ENCODE measurements at regions not wholly inside any gene's neighbourhood (a gene's known extent, or its start where the extent isn't known, plus 50 kb on each side); places are given as distances from the start of the nearest gene placed in this dataset.
"Not testable (repeated sequence)": the region's sequence is repeated elsewhere in the genome, so short reads cannot be mapped to it uniquely, and the experiment has no call there.

DNA sequence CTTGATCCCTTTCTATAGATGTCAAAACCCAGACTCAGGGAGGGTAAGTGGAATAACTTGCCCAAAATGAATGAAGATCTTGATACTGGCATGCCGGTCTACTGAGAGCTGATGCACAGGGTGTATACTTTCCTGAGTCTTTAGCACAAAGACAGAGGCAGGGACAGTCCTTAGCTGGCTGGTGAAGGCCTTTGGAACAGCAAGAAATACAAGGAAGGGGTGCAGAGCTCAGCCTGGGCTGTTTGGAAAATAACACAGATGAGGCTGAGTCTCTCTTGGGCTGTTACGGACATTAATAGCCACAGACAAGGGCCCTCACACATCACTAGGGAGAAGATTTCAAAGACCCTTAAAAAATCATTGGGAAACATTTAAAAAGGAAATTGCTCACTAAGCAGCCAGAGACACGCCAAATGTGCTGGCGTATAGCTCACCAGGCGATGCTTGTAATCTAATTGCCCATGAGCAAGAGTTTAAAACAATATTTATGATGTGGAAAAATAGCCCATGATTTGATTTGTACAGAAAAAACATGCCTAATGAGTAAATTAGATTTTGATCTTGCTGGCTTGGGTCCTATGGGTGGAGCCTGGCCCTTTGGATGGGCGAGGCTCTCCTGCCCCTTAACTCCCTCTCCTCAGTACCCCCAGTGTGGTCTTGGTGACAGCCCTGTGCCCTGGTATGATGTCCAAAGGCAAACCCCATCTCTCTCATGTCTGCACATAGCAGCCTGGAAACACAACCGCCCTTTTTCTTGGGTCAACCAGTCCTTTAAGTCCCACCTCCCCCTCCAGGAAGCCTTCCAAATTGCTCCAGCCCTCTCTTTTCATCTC is 81.8 kb upstream of the MRPS22 start:
- Histone ChIP-seq H3K9me3 (no peaks in the 10 kb centered on the region), H3K4me1 (no peaks in the 10 kb centered on the region), H3K27me3 (ENCODE audit: low read depth) (no peaks in the 10 kb centered on the region), H3K36me3 (replicated peaks) (no peaks in the 10 kb centered on the region), H3K4me3 (no peak overlapping the region)
- in situ Hi-C loops (cut with MboI; ENCODE audit: low sequenced_read_pairs) = no loop called here
- no peak for DNase-seq (ENCODE audit: low spot score in 2 of 2)

DNA sequence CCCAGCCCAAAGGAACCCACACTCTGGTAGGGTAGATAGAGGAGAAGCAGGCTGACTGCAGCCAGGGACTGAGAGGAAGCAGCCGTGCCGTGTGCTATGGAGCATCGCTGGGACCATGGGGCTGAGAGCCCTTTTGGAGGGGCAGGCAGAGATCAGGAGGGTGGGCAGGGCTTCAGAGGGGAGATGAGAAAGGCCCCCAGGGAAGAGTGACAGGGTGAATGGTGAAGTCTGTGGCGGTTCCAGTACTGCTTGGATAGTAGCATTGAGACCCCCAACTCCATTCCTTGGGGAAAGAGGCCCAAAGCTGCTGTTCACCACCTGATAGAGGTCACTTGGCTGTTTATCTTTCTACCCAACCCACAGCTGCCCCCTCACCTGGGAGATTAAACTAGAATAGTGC is 80.0 kb upstream of the MRPS22 start:
- no peaks in the 10 kb centered on the region for H3K27me3 ChIP-seq (ENCODE audit: low read depth)
- no peak for DNase-seq (ENCODE audit: low spot score in 2 of 2)
- in situ Hi-C loops (cut with MboI; ENCODE audit: low sequenced_read_pairs) = no loop called here
- H3K4me1 ChIP-seq = no peaks in the 10 kb centered on the region
- H3K36me3 ChIP-seq (replicated peaks) = no peaks in the 10 kb centered on the region
- no peak overlapping the region for H3K4me3 ChIP-seq
- H3K9me3 ChIP-seq = no peaks in the 10 kb centered on the region

DNA sequence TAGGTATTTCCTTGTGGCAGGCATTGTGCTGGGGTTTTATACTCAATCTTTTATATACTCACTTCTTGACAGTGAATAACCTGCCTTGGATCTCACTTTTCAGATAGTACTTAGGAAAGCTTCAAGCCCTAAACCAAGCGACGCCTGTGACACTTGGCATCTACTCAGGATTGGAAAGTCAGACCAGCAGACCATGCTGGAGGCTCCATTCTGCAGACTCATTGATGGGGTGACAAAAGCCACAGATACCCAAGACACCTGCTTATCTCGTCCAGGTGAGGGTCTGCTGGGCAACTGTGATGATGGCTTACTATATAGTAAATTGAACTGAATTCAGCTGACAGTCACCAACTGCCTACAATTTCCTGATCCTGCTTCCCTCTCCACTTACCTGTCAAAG is 79.4 kb upstream of the MRPS22 start:
- in situ Hi-C loops (cut with MboI; ENCODE audit: low sequenced_read_pairs) = no loop called here
- no peak for DNase-seq (ENCODE audit: low spot score in 2 of 2)

DNA sequence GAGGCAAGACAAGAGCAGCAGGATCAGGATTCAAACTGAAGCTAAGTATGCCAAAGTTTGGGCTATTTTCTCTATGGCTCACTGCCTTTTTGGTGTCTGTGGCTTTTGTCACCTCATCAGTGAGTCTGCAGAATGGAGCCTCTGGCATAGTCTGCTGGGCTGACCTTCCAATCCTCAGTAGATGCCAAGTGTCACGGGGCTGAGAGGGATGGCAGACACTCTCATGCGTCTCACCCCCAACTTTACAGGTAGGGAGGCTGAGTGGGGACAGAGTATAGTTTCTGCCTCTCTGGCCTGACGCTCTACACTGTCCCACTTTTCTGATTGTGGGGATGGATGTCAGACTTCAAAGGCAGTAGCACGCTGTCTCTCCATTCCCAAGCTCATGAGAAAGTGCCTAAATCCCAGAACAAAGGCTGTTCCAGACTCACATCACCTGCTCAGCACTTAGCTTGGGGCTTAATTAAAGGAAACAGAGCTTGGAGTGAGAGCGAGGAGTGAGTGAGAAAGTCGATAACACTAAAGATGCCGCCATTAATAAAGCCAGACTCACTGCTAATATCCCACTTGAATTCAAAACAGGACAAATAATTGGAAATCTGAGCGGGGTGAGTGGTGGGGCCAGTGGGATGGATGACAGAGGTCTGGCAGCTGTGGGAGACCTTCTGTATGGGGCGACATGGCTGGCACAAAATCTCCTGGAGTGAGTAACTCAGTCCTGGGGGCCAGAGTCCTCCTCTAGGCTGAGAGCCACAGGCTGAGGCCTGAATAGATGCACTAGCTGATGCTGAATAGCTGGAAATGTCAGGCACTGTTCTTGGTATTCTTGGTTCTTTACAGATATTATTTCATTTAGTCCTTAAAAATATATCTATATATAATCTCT is 78.4 kb upstream of the MRPS22 start:
- Histone ChIP-seq H3K27me3 (ENCODE audit: low read depth) (no peaks in the 10 kb centered on the region), H3K4me3 (no peak overlapping the region), H3K4me1 (no peaks in the 10 kb centered on the region), H3K9me3 (no peaks in the 10 kb centered on the region), H3K36me3 (replicated peaks) (no peaks in the 10 kb centered on the region)
- in situ Hi-C loops (cut with MboI; ENCODE audit: low sequenced_read_pairs) = no loop called here
- no peak for DNase-seq (ENCODE audit: low spot score in 2 of 2)

More for the DNA sequence above, 79.4 kb upstream of the MRPS22 start:
- no peaks in the 10 kb centered on the region for H3K4me1 ChIP-seq
- no peaks in the 10 kb centered on the region for H3K9me3 ChIP-seq
- H3K36me3 ChIP-seq (replicated peaks) = no peaks in the 10 kb centered on the region
- no peaks in the 10 kb centered on the region for H3K27me3 ChIP-seq (ENCODE audit: low read depth)
- no peak overlapping the region for H3K4me3 ChIP-seq

DNA sequence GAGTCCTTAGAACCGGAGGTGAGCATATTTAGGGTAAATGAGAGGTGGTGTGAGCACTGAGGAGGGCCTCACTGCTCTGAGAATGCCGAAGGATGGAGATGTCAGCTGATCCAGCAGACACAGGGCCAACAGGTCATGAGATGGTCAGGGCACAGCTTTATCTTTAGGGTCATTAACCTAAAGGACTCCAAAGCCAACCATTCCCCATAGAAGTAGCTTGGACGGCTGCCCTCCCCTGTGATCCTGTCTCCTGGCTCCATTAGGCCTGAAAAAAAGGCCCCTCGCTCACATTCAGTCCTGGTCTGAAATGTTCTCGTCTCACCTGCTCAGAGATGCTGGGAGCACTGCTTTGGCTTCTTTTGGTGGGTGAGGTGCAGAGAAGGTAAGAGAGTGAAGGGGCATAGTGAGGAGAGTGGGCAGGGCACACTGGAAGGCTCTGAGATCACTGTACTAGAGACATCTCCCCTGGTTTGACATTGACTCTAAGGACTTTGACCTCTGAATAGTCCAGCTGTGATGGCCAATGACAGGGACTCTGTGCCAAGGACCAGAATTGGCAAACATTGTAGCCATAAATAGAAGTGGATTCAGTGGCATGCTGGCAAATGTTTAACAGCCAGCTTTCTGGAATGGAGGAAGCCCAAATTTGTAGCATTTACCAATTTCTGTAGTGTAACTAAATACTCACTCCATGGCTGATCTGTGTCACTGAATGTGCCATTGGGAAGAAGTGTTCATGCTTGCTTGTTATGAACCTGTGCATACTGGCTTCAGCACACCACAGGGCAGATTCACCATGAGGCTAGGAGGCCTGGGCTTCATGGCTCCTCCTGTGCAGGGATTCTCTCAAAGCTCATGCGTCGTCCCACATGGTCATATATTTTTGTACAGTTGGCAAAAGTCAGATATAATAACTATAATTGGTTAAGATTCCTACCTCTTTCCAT is 76.2 kb upstream of the MRPS22 start:
- no peaks in the 10 kb centered on the region for H3K36me3 ChIP-seq (replicated peaks)
- no peak for DNase-seq (ENCODE audit: low spot score in 2 of 2)
- no peaks in the 10 kb centered on the region for H3K9me3 ChIP-seq
- H3K27me3 ChIP-seq (ENCODE audit: low read depth) = no peaks in the 10 kb centered on the region
- no peak overlapping the region for H3K4me3 ChIP-seq
- H3K4me1 ChIP-seq = no peaks in the 10 kb centered on the region
- in situ Hi-C loops (cut with MboI; ENCODE audit: low sequenced_read_pairs) = no loop called here

DNA sequence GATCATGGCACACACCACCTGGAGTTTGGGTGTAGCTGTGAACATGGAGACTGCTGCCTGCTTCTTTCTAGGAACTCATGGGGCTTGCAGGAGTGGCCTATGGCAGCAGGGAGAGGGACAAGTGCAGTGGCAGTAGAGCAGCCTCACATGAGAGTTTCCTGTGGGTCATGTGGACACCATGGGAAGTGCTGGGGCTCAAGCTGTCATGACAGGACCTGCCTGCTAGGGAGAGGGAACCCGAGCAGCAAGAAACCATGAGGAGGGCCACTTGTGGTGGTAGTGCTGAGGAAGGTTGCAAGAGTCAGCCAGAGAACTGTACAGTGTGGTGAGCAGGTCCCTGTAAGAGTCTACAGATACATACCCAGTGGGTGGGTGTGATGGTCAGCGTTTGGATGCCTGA is 73.8 kb upstream of the MRPS22 start:
- in situ Hi-C loops (cut with MboI; ENCODE audit: low sequenced_read_pairs) = no loop called here
- H3K36me3 ChIP-seq (replicated peaks) = no peaks in the 10 kb centered on the region
- no peaks in the 10 kb centered on the region for H3K4me1 ChIP-seq
- no peak for DNase-seq (ENCODE audit: low spot score in 2 of 2)
- H3K9me3 ChIP-seq = no peaks in the 10 kb centered on the region
- no peaks in the 10 kb centered on the region for H3K27me3 ChIP-seq (ENCODE audit: low read depth)
- no peak overlapping the region for H3K4me3 ChIP-seq

DNA sequence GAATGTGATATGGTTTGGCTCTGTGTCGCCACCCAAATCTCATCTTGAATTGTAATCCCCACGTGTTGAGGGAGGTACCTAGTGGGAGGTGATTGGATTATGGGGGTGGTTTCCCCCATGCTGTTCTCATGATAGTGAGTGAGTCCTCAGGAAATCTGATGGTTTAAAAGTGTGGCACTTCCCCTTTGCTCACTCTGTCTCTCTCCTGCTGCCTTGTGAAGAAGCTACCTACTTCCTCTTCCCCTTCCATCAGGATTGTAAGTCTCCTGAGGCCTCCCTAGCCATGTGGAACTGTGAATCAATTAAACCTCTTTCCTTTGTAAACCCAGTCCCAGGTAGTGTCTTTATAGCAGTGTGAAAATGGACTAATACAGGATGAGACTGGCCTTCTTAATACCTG is 73.2 kb upstream of the MRPS22 start:
- H3K9me3 ChIP-seq; in situ Hi-C loops (cut with MboI; ENCODE audit: low sequenced_read_pairs); DNase-seq (ENCODE audit: low spot score in 2 of 2); H3K4me1 ChIP-seq; H3K27me3 ChIP-seq (ENCODE audit: low read depth); H3K36me3 ChIP-seq (replicated peaks); H3K4me3 ChIP-seq: not testable (repeated sequence)

DNA sequence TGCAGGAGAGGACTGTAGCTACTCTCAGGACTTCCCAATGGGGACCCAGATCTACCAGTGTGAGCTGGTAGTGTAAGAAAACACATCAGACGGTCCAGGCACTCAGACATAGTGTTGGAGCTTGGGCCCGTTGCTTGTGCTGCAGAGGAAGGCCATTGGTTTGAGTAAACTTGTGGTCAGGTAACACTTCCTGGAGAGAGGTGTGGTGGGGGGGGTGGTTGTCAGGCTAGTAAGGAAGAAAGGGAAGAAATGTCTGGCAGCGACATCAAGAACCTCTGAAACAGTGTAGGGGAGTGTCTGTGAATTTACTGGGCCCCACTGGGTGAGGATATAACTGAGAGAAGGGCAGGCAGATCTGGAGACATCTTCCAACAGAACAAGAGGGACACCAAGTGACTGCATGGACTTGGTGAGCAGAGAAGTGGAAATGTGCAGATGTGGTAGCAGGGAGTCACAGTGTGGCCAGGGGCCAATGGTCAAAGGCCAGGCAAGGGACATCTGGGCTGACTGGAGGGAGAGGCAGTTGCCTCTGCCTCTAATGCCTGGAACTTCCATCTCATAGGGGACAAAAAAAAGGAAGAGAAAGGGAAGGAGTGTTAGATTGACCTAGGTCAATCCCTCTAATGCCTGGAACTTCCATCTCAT is 63.7 kb upstream of the MRPS22 start:
- Histone ChIP-seq H3K4me1 (no peaks in the 10 kb centered on the region), H3K27me3 (ENCODE audit: low read depth) (no peaks in the 10 kb centered on the region), H3K36me3 (replicated peaks) (no peaks in the 10 kb centered on the region), H3K9me3 (no peaks in the 10 kb centered on the region), H3K4me3 (no peak overlapping the region)
- no peak for DNase-seq (ENCODE audit: low spot score in 2 of 2)
- in situ Hi-C loops (cut with MboI; ENCODE audit: low sequenced_read_pairs) = no loop called here

DNA sequence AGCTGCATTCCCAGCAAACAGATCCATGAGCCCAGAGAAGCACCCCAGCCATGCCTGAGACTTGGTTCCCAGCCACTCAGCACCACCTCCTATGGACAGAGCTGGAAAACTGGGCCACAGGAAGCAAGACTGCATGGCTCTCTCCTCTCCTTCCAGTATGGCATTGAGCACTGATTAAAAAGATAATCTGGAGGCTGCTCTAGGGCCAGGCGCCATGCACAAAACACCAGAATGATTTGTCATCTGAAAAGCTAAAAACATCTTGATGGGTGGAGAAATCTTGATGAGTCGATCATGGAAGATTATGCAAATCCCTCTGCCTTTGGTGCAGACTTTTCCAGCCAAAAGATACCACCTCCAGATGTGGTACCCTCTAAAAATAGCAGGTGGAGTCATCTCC is 62.7 kb upstream of the MRPS22 start:
- Histone ChIP-seq H3K9me3 (no peaks in the 10 kb centered on the region), H3K27me3 (ENCODE audit: low read depth) (no peaks in the 10 kb centered on the region), H3K36me3 (replicated peaks) (no peaks in the 10 kb centered on the region), H3K4me3 (no peak overlapping the region), H3K4me1 (no peaks in the 10 kb centered on the region)
- no peak for DNase-seq (ENCODE audit: low spot score in 2 of 2)
- in situ Hi-C loops (cut with MboI; ENCODE audit: low sequenced_read_pairs) = no loop called here

DNA sequence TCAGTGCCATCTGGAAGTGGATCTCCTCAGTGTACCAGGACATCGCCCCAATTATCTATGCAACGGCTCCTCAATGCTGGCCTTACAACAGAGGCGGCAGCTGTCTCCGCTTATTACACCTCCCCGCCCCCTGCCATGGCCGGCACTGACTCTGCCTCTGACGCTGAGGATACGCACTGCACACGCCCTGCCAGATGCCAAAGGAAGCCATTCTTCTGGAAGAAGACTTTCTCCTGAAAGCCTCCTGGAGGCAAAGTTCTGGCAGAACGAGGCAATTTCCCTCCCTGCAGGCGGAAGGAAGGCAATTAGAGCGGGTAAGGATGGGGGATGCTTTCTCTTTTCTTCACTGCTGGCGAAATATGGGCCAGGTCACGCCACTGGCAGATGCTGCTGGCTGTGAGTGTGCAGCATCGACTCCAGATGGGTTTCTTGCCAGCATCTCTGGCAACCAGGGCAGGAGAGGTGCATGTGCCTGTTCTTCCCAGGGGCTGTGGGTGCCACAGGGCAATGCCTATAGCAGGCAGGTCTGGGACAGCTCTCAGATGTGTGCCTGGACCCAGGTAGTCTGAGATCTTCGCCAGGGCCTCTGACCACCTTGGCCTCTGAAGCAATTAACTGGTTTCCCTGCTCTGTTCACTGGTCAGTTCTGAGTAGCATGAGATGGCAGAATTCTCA is 62.2 kb upstream of the MRPS22 start:
- no peak for DNase-seq (ENCODE audit: low spot score in 2 of 2)
- in situ Hi-C loops (cut with MboI; ENCODE audit: low sequenced_read_pairs) = no loop called here
- H3K9me3 ChIP-seq = no peaks in the 10 kb centered on the region
- H3K36me3 ChIP-seq (replicated peaks) = no peaks in the 10 kb centered on the region
- no peak overlapping the region for H3K4me3 ChIP-seq
- H3K4me1 ChIP-seq = no peaks in the 10 kb centered on the region
- H3K27me3 ChIP-seq (ENCODE audit: low read depth) = no peaks in the 10 kb centered on the region

DNA sequence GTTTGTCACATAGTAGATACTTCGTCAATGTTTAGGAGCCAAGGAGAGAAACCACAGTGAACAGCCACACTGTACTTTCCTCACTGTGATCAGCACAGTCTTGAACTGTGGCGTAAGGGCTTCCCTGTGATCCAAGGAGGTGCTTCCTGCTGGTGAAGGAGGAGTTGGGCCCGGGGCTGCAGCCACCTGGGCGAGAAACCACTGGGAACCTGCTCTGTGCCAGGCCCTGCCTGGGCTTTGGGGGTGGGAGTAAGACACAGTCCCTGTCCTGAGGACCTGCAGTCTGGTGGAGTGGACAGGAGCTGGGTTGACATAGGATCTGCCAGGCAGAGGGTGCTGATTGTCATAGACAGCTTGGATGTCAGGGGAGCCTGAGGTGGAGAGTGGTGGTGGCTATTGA is 60.5 kb upstream of the MRPS22 start:
- no peaks in the 10 kb centered on the region for H3K9me3 ChIP-seq
- no peaks in the 10 kb centered on the region for H3K27me3 ChIP-seq (ENCODE audit: low read depth)
- no peaks in the 10 kb centered on the region for H3K4me1 ChIP-seq
- no peaks in the 10 kb centered on the region for H3K36me3 ChIP-seq (replicated peaks)
- in situ Hi-C loops (cut with MboI; ENCODE audit: low sequenced_read_pairs) = no loop called here
- no peak overlapping the region for H3K4me3 ChIP-seq
- DNase-seq (ENCODE audit: low spot score in 2 of 2) = no peak

DNA sequence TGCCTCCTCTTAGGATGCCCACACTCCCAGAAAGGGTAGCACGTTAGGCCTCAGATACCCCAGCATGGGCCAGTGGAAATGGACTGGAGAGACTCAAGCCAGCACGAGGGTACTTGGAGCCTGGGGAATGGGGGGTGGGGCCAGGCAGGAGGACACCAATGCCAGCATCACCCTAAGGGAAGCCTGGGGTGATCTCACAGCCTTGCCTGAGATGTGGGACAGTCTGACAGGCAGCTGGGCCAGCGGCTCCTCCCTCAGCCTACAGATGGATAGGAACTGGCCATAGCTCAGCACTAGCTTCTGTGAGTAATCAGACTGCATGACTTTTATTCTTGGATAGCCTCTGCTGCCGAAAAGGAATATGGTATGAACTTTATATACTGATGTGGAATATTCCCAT is 59.6 kb upstream of the MRPS22 start:
- no peaks in the 10 kb centered on the region for H3K36me3 ChIP-seq (replicated peaks)
- in situ Hi-C loops (cut with MboI; ENCODE audit: low sequenced_read_pairs) = no loop called here
- H3K27me3 ChIP-seq (ENCODE audit: low read depth) = no peaks in the 10 kb centered on the region
- H3K4me3 ChIP-seq = no peak overlapping the region
- no peaks in the 10 kb centered on the region for H3K4me1 ChIP-seq
- H3K9me3 ChIP-seq = no peaks in the 10 kb centered on the region
- no peak for DNase-seq (ENCODE audit: low spot score in 2 of 2)

DNA sequence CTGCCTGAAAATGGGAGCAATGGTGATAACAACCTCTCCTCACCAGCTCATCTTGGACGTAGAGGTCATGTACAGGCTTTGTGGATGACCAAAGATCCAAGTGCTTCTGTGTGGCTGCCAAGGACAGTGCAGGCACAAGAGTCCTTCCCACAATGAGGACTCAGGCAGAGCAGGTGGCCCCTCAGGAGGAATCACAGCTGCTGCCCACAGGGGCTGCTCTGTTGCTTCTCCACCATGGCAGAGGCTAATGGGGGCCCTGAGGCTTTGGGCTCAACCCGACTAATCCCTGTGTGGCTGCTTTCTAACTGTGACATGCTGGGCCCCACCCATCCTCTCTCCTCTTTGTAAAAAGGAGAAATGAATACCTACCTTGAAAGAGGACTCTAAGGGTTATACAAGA is 58.1 kb upstream of the MRPS22 start:
- Histone ChIP-seq H3K36me3 (replicated peaks) (no peaks in the 10 kb centered on the region), H3K4me1 (no peaks in the 10 kb centered on the region), H3K4me3 (no peak overlapping the region), H3K9me3 (no peaks in the 10 kb centered on the region), H3K27me3 (ENCODE audit: low read depth) (no peaks in the 10 kb centered on the region)
- in situ Hi-C loops (cut with MboI; ENCODE audit: low sequenced_read_pairs) = no loop called here
- DNase-seq (ENCODE audit: low spot score in 2 of 2) = no peak
